Endothelial cell of hepatic sinusoid (primary cell): ENCODE measurements at regions not wholly inside any gene's neighbourhood (a gene's known extent, or its start where the extent isn't known, plus 50 kb on each side); places are given as distances from the start of the nearest gene placed in this dataset.

ENCODE experiments used
- in situ Hi-C: cut with HindIII; loops from 2 replicates; pipeline ENCODE4 v1.10.0; 2017; ENCODE audit warnings: low sequenced_read_pairs

DNA sequence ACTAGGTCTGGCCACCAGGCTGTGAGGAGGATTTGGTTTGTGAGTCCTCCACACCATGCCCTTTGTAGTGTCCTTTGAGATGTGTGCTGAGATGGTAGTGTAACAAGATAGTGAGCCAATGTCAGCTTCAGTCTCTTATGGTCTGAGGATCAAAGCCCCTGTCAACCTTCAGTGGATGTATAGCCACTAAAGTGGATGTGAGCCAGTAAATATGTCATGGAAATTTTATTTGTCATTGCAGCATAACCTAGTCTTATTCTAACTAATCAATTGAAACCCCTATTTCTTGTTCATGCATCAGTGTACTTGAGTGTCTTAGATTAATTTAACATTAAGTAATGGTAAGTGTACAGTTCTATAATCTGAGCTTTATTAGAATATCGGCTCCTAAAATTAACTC, 51.0 kb upstream of the WAC start:
- in situ Hi-C loops, result no loop called here
